ENCODE measurements at regions not wholly inside any gene's neighbourhood (a gene's known extent, or its start where the extent isn't known, plus 50 kb on each side); places are given as distances from the start of the nearest gene placed in this dataset.
"Not testable (repeated sequence)": the region's sequence is repeated elsewhere in the genome, so short reads cannot be mapped to it uniquely, and the experiment has no call there.

DNA sequence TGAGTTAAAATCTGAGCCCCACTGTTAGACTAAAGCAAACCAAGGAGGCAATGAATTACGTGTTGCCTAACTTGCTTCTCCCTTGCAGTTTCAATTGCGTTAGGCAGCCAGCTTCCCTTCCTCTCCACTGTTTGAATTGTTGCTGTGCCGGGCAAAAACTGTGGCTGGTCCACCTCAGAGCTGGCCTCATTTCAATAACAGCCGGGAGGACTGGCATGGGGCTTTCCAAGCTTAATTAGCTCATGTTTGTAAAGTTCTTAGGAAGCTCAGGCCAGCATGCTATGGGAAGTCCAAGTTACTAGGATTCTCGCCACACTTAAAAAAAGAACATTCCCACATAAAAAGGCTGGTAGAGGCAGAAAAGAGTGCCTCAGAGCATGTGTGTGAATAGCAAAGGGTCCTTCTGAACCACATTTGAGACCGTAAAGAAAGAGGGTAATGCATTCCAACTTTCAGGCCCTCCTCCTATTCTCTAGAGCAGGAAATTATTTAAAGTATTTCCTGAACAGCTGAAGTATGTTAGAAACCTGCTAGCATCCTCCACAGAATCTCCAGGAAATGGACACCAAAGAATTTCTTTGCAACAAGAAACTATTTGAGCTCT lies 79.0 kb upstream of the SMURF2 start:
- CTCF ChIA-PET: interaction anchor here (0.6 to 1.2 kb wide), 5 partner anchors 9 to 276 kb away, joined by 3 to 4 read pairs (median 3); no protein-coding TSS in a partner anchor
- Histone ChIP-seq H3K27me3 (ENCODE audit: control insufficient read depth, insufficient read depth, low read length) (no peaks in the 10 kb centered on the region), H3K36me3 (ENCODE audit: control insufficient read depth, insufficient read depth, low read length) (no peaks in the 10 kb centered on the region), H3K4me3 (ENCODE audit: low read depth, low read length) (no peak overlapping the region)
- POLR2A ChIA-PET: interaction anchor here (0.5 to 0.6 kb wide), 2 partner anchors 11 to 92 kb away, joined by 3 read pairs; no protein-coding TSS in a partner anchor
- no peak for DNase-seq (ENCODE audit: low read depth)
- TF ChIP-seq CTCF (IDR thresholded peaks at IDR 0.05; ENCODE audit: insufficient read depth, low read depth, low read length): no peak

GRCh38 chr17:64739316-64740058 lies 77.4 kb upstream of the SMURF2 start:
- POLR2A ChIA-PET: no interaction called here
- Histone ChIP-seq H3K27me3 (ENCODE audit: control insufficient read depth, insufficient read depth, low read length) (no peaks in the 10 kb centered on the region), H3K36me3 (ENCODE audit: control insufficient read depth, insufficient read depth, low read length) (no peaks in the 10 kb centered on the region), H3K4me3 (ENCODE audit: low read depth, low read length) (no peak overlapping the region)
- DNase-seq (ENCODE audit: low read depth): no peak
- CTCF ChIA-PET: interaction anchor here (0.6 to 1.6 kb wide), 6 partner anchors 37 to 320 kb away, joined by 3 to 4 read pairs (median 3); no protein-coding TSS in a partner anchor
- no peak for TF ChIP-seq CTCF (IDR thresholded peaks at IDR 0.05; ENCODE audit: insufficient read depth, low read depth, low read length)

GRCh38 chr17:64736804-64737492 lies 74.8 kb upstream of the SMURF2 start:
- H3K27me3 ChIP-seq (ENCODE audit: control insufficient read depth, insufficient read depth, low read length): no peaks in the 10 kb centered on the region
- ChIA-PET CTCF (interaction anchor here (0.8 to 1.7 kb wide), 3 partner anchors 10 to 87 kb away, joined by 3 to 10 read pairs (median 6); no protein-coding TSS in a partner anchor), POLR2A (no interaction called here)
- no peak overlapping the region for H3K4me3 ChIP-seq (ENCODE audit: low read depth, low read length)
- peak; percentile 60 for TF ChIP-seq CTCF (IDR thresholded peaks at IDR 0.05; ENCODE audit: insufficient read depth, low read depth, low read length)
- no peak for DNase-seq (ENCODE audit: low read depth)
- no peaks in the 10 kb centered on the region for H3K36me3 ChIP-seq (ENCODE audit: control insufficient read depth, insufficient read depth, low read length)

- 0 out of 2 replicates have a peak, but pooled peaks have one; percentile 16 for TF ChIP-seq CTCF (IDR thresholded peaks at IDR 0.05; ENCODE audit: insufficient read depth, low read depth, low read length)
- CTCF ChIA-PET: interaction anchor here (0.6 to 1.5 kb wide), 4 partner anchors 9 to 84 kb away, joined by 3 to 4 read pairs (median 3); no protein-coding TSS in a partner anchor
- Histone ChIP-seq H3K4me3 (ENCODE audit: low read depth, low read length) (no peak overlapping the region), H3K27me3 (ENCODE audit: control insufficient read depth, insufficient read depth, low read length) (no peaks in the 10 kb centered on the region), H3K36me3 (ENCODE audit: control insufficient read depth, insufficient read depth, low read length) (no peaks in the 10 kb centered on the region)
- no peak for DNase-seq (ENCODE audit: low read depth)
- POLR2A ChIA-PET: no interaction called here
These were observed 70.4 kb upstream of the SMURF2 start for GRCh38 chr17:64732336-64733006.

- H3K27me3 ChIP-seq (ENCODE audit: control insufficient read depth, insufficient read depth, low read length); H3K36me3 ChIP-seq (ENCODE audit: control insufficient read depth, insufficient read depth, low read length); CTCF ChIA-PET; POLR2A ChIA-PET; DNase-seq (ENCODE audit: low read depth); H3K4me3 ChIP-seq (ENCODE audit: low read depth, low read length): not testable (repeated sequence)
These were observed 67.9 kb upstream of the SMURF2 start for GRCh38 chr17:64730023-64730422.

All from BJ (cell line).